Mammary epithelial cell (primary cell): ENCODE measurements at regions not wholly inside any gene's neighbourhood (a gene's known extent, or its start where the extent isn't known, plus 50 kb on each side); places are given as distances from the start of the nearest gene placed in this dataset.

Experiments used
- EZH2 ChIP-seq: IDR thresholded peaks from 2 replicates; pipeline ENCODE4 v1.6.1; 2012; ENCODE audit warnings: low read length, inconsistent platforms, borderline replicate concordance
- TF ChIP-seq, protein P1 (sequence below), 2 donors: IDR thresholded peaks in 1 of 2; conservative IDR thresholded peaks in 1 of 2; 2 replicates each; pipeline ENCODE4 v1.5.1; 2011 to 2012; ENCODE audit warnings: inconsistent platforms in 2 of 2, low read length in 2 of 2, mild to moderate bottlenecking in 2 of 2, control low read depth in 1 of 2, low read depth in 1 of 2; ENCODE audit not compliant: insufficient read depth in 1 of 2; ENCODE audit errors: extremely low read depth in 1 of 2

DNA sequence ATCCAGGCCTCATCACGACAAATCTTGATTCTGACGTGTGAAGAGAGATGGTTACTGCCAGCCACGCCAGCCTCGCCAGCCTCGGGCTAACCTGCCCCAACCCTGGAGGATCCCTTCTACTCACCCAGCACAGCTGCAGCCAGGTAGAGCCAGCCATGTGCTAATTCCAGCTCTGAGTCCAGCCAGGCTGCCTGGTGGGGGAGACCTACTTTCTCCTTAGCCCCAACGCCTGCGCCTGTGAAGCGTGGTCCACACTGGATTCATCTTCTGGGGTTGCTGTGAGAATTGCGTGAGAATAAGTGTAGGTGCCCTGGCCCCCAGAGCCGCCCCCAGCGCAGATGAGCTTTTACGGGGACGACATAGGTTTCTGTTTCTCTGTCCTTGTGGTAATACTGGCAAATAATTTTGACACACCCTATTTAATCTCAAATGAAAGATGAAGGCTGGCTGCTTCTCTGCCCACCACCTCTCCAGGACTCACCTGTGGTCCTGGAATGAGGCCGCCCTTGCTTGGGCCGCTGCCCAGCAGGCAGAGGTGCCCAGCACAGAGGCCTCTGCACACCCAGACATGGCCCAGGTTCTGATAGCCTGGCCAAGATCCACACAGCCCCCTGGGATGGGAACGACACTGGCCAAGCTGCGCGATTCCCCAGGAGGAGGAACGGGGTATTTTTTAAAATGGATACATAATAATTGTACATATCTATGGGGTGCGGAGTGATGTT lies 528.4 kb downstream of the TBC1D22A start:
- TF ChIP-seq, protein P1, sequence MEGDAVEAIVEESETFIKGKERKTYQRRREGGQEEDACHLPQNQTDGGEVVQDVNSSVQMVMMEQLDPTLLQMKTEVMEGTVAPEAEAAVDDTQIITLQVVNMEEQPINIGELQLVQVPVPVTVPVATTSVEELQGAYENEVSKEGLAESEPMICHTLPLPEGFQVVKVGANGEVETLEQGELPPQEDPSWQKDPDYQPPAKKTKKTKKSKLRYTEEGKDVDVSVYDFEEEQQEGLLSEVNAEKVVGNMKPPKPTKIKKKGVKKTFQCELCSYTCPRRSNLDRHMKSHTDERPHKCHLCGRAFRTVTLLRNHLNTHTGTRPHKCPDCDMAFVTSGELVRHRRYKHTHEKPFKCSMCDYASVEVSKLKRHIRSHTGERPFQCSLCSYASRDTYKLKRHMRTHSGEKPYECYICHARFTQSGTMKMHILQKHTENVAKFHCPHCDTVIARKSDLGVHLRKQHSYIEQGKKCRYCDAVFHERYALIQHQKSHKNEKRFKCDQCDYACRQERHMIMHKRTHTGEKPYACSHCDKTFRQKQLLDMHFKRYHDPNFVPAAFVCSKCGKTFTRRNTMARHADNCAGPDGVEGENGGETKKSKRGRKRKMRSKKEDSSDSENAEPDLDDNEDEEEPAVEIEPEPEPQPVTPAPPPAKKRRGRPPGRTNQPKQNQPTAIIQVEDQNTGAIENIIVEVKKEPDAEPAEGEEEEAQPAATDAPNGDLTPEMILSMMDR (conservative IDR thresholded peaks at IDR 0.05 in 1 of 2, IDR thresholded peaks at IDR 0.05 in 1 of 2; ENCODE audit: extremely low read depth in 1 of 2, insufficient read depth in 1 of 2, low read depth in 1 of 2, low read length in 2 of 2): no peak
- TF ChIP-seq EZH2: no peak
